GM12873 (cell line): ENCODE measurements at regions not wholly inside any gene's neighbourhood (a gene's known extent, or its start where the extent isn't known, plus 50 kb on each side); places are given as distances from the start of the nearest gene placed in this dataset.

Experiments
- TF ChIP-seq, protein P1 (sequence below): IDR thresholded peaks from 2 replicates; pipeline ENCODE4 v1.5.1; 2012; ENCODE audit warnings: low read depth, mild to moderate bottlenecking, moderate library complexity, low read length, control low read depth; ENCODE audit not compliant: insufficient read depth; ENCODE audit errors: missing control alignments

GRCh38 chr2:104127049-104127770 is 726.7 kb upstream of the POU3F3 start:
- TF ChIP-seq, protein P1, sequence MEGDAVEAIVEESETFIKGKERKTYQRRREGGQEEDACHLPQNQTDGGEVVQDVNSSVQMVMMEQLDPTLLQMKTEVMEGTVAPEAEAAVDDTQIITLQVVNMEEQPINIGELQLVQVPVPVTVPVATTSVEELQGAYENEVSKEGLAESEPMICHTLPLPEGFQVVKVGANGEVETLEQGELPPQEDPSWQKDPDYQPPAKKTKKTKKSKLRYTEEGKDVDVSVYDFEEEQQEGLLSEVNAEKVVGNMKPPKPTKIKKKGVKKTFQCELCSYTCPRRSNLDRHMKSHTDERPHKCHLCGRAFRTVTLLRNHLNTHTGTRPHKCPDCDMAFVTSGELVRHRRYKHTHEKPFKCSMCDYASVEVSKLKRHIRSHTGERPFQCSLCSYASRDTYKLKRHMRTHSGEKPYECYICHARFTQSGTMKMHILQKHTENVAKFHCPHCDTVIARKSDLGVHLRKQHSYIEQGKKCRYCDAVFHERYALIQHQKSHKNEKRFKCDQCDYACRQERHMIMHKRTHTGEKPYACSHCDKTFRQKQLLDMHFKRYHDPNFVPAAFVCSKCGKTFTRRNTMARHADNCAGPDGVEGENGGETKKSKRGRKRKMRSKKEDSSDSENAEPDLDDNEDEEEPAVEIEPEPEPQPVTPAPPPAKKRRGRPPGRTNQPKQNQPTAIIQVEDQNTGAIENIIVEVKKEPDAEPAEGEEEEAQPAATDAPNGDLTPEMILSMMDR, result no peak

GRCh38 chr2:104140361-104140760 is 713.6 kb upstream of the POU3F3 start:
- TF ChIP-seq, protein P1, result no peak

DNA sequence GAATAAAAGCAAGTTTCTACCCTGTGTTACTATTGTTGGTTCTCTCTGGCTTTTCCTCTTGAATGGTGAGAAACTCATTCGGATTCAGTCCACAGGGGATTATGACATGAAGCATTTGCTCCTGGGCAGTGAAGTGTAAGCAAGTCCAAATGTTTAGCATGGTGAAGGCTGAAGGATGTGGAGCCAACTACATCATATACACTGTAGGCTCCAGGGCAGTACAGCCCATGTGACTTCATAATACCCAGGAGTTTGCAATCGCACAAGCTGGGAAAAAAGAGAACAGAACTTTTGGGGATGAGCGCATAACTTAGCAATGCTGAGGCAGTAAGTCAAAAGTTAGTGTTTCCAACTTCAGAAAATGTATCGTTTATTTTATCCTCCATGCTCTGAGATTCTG is 695.7 kb upstream of the POU3F3 start:
- TF ChIP-seq, protein P1, result no peak

- TF ChIP-seq, protein P1, result no peak
Measured at GRCh38 chr2:104163611-104164130, 690.2 kb upstream of the POU3F3 start.

GRCh38 chr2:104164721-104165252 is 689.1 kb upstream of the POU3F3 start:
- TF ChIP-seq, protein P1, result no peak

DNA sequence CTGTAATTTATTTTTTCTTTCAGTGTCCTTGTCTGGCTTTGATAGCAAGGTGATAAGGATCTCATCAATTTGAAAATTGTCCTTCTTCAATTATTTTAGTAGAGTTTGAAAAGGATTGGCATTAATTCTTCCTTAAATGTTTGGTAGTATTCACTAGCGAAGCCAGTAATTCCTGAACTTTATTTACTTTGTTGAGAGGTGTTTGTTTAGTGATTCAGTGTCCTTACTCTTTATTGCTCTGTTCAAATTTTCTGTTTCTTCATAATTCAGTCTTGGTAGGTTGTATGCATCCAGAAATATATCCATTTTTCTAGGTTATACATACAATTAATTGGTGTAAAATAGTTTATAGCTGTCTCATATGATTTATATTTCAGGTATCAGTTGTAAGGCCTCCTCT is 676.7 kb upstream of the POU3F3 start:
- TF ChIP-seq, protein P1, result no peak

- TF ChIP-seq, protein P1, result no peak
Measured at GRCh38 chr2:104179644-104180043, 674.3 kb upstream of the POU3F3 start.
